ENCODE measurements at regions not wholly inside any gene's neighbourhood (a gene's known extent, or its start where the extent isn't known, plus 50 kb on each side); places are given as distances from the start of the nearest gene placed in this dataset.

DNA sequence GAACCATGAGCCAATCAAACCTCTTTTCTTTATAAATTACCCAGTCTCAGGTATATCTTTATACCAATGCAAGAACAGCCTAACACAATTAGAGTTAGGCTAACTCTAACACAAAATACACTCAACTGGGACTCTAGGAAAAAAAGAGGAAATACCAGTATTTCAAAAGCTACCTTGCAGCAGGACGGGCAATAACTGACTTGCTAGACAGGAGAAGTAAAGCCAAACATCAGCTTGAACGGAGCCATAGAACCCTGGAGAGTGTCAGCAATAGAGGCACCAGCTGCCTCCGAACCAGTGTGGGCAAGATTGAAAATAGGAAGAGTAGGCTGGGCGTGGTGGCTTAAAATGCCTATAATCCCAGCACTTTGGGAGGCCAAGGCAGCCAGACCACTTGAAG, 162.0 kb upstream of the SOX4 start:
- no peak for DNase-seq

DNA sequence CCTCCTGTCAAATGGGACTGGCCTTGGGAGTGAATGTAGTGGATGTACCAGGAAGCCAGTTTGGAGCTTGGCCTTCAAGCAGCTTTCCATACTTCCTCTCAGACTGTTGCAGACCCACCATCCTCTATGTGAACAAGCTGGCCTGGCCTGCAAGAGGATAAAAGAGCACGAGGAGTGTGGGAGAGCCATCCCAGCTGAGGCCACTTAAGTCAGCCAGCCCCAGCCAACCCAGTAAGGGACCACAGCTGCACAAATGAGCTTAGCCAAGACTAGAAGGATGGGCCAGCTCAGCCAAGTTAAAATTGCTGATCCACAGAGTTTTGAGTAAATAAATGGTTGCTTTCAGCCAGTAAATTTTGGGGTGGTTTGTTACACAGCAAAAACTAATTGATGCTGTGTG, 156.9 kb upstream of the SOX4 start:
- no peak for DNase-seq

DNA sequence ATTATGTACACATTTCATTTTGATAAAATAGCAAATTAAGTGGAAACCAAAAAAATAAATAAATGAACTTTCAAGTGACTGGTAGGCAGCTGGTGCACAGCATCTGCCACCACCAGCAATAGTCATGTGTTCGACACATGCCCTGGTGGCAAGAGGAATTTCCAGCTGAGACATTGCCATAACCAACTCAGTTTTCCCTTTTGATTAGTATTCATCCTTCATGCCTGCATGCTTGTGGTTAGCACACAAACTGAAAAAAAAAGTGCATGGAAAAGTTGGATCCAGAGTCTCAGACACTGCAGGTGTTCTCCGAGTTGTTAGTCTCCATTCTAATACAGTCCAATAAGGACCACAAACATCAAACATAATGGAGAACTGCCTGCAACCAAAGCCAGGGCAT, 156.0 kb upstream of the SOX4 start:
- DNase-seq, result peak; percentile 67

DNA sequence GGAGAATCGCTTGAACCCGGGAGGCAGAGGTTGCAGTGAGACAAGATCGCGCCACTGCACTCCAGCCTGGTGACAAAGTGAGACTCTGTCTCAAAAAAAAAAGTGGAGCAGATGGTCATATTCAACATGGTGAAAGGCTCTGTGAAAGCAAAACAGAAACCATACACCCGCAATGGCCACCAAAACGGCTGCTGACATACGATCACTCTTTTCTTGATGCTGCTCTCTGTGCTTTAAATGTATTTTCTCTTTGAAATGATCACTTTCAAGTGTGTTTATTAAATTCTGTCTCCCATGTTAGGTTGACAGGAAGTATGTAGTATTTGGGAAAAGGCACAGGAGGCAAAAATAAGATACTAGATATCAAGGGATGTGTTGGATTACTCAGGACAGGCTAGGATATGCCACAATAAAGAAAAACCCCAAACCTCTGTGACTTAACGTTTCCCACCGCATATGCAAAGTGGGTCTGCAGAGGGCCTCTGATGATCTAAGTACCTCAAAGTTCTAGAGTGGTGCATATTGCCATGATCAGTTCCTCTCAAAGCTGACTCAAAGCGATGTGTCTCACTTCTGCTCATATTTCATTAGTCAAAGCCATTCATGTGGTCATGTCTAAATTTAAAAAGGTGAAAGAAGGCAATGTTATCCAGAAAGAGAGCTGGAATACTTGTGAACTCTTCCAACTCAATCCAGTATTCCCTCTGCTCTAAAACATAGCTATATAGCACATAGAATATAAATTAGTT, 155.1 kb upstream of the SOX4 start:
- DNase-seq, result peak; percentile 25

DNA sequence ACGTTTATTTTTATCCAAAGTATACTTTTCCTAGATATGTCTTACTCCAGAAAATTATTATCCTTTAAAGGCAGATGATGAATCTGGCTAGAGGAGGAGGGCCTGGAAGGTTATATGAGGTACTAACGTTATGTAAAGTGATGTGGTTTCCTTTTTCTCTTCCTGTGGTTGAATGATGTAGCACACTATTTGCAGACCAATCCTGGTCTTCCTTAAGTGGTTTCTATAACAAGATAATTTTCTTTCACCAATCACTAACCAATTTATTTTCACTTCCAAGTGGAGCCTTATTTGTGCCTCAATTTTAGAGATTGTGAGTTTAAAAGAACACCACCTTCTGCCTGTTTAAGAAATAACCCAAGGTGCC, 154.6 kb upstream of the SOX4 start:
- peak; percentile 25 for DNase-seq

DNA sequence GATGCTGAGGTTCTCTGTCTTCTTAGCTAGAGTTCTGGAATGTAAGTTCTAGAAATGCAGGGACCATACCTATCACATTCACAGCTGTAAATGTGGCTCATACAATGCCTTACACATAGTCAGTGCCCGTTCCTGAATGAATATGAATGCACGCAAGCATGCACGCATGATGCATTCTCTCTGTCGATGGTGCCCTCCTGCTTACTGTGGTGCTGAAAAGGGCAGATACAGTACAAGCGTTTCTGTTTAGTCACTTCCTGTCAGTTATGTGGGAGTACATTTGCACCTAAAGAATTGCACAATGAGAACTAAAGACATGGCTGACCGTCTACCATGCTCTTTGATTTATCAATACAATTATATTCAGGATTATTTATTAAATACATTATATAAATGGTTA, 152.2 kb upstream of the SOX4 start:
- DNase-seq, result peak; percentile 12

DNA sequence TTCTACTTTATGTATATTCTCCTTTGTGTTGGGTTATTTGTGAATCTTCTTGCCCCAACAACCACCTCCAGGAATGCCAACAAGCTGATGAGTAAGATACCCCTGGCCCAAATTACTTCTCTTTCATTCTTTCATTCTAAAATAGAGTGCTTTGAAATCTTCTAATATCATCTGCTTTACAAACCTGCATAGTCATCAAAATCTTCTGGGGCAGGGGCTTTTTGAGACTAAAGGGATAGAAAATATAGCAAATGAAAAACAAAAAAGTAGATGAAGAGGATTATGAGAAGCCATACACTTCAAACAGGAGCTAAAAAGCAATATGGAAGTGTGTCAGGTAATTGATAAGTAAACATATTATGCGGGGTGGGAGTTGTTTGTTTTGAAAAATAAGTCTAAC, 150.7 kb upstream of the SOX4 start:
- no peak for DNase-seq

DNA sequence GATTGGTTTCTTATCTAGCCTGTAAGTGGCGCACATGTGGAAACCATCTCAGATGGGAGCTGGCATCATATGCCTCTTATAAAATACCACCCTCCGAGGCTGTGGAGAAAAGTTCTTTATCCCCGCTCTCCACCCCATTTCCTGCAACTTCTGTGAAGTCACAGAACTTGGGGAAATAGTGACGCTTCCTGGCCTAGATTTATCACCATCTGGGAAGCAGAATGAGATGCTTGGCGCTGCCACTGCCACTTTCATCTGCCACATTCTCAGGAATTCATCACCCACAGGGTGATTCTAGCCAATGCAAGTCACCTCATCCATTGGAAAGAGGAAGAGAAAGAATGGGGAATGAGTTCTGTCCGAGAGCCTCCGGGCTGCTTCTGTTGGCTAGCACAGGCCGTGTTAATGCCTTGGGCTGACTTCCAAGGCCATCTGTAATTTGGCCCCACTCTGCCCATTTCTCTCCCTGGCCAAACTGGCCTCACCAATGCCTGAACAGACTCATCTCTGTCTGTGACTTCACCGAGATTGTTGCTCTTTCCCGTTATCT, 148.8 kb upstream of the SOX4 start:
- DNase-seq, result no peak

DNA sequence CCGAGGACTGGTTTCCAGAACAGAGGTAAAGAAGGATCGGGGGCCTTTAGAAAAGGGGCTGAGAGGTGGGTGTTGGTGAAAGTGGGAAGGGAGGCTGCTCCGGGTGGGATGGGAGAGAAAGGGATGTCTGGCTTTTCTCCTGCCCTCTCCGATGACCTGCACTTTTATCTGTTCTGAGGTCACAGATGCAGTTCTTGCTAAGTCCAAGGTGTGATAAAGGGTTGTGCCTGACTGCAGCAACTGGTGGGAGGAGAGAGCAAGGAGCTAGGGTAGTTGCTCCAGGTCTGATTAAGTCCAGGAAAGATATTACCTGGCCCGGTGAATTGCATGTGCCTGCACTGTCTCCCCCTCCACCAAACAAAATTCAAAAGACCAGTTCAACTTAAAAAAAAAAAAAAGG, 145.6 kb upstream of the SOX4 start:
- no peak for DNase-seq

DNA sequence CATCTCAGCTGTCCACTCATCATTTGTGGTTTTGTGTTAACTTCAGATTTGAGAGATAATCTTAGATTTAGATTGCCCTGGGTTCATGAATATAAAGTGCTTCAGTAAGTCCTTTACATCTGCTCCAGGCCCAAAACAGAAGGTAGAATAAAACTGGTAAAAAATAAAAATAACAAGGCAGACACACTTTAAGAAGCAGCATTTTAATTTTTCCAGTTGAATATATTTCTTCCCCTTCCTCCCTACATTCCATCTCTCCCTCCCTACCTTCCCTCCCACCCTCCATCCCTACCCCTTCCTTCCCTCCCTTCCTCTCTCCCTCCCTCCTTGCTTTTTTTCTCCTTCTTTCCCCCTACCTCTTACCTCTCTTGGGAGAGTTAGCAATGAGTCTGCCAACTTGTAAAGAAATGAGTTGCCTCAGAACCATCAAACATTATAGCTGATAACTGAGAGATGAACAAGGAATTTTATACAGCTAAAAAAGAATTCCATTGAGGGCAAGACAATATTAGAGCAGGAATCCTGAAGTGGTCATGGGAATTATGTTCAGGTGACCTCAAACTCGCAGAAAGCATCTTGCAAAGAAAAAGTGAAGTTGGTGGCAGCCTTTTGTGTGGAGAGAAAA, 145.0 kb upstream of the SOX4 start:
- DNase-seq, result no peak

DNA sequence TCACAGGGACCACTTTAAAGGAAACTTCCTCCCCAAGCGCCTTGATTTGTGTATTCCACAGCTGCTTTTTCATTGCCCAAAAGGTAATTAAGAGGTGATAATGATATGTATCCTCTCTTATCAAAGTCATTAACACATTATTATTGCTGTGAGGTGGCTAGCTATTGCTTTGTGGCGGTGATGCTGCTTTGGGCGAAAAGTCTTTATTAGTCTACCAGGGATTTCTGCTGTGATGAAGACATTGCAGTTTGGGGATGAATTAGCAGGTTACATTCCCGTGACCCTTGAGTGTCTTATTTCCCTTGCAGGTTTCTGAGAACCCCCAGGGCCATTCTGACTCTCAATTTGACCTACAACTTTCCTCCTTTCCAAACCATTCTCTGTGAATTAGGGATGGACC, 143.4 kb upstream of the SOX4 start:
- no peak for DNase-seq

DNA sequence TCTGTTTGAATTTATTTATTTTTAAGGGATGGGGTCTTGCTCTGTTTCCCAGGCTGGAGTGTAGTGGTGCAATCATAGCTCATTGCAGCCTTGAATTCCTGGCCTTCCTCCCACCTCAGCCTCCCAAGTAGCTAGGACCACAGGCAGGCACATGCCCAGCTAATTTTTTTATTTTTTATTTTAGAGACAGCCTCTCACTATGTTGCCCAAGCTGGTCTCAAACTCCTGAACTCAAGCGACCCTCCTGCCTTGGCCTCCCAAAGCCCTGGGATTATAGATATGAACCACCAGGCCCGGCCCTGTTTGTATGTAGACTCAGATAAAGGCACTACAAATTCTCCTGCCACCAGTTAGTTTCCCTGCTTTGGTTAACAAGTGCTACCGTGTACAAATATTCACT, 142.9 kb upstream of the SOX4 start:
- DNase-seq, result no peak

DNA sequence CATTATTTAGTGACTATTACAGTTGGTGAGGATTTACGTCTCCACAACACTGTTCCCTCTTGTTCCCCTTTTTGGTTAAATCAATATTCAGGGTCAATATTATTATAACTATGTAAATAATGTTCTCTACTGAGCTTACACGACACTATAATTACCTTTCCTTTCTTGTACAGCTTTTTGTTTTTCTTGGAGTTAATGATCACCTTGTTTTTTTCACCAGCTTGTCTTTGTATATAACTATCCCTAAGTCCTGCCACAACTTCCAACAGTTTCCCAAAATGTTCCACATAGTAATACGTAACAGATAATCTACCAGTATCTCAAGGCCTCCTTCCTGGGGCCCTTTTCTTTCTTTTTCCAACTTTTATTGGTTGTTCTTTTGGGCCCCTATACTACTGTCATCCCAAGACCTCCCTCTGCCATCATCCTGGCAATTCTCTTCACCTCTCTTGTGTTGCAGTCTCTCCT, 142.0 kb upstream of the SOX4 start:
- no peak for DNase-seq

DNA sequence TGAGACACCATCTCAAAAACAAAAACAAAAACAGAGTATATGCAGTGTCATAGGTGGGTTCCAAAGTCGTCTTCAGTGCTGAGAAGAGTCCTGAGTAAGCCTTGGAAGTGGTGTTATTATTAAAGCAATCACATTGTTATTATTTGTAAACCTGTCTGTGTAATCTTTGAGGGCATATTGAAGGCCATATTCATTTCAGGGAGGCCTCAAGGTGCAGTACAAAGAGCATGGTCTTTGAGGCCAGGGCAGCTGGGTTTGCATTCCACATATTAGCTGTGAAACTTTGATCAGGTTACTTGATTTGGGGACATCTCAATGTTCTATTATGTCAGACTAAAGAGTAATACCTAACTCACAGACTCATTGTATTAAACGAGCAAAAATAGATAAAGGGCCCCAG, 139.3 kb upstream of the SOX4 start:
- no peak for DNase-seq

DNA sequence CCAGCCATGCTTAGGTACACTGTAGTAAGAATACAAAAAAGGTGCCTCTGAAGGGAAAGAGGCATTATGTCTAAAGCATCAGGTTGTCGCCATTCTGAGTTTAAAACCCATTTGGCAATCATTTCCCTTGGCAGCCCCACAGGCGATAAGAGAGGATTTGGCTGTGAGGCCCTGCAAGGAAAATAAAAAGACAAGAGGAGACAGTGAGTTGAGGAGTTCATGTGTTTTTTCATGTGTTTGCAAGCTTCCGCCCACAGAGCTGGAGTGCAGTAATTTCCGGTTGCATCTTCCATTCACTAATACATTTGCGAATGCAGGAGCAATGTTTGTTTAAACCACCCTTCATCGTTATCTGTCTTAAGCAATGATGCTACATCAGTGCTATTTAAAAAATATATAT, 138.5 kb upstream of the SOX4 start:
- DNase-seq, result no peak

DNA sequence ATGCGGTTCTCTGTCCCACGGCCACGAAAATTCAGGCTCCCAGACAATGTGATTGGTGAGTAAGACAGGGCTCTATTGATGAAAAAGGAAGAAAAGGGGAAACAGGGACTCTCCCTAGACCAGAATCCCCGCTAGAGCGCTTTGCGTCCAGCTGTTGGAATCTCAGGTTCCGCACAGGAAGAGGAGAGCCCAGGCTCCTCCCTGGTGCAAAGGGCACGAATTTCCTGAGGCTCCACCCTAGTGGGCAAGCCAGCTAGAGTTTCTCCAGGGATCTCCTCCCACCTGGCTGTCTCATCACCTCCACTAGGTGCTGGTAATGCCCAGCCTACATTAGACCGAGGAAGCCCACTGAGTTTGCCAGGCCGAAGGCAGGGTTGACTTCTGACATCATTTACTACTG, 135.9 kb upstream of the SOX4 start:
- DNase-seq, result no peak

DNA sequence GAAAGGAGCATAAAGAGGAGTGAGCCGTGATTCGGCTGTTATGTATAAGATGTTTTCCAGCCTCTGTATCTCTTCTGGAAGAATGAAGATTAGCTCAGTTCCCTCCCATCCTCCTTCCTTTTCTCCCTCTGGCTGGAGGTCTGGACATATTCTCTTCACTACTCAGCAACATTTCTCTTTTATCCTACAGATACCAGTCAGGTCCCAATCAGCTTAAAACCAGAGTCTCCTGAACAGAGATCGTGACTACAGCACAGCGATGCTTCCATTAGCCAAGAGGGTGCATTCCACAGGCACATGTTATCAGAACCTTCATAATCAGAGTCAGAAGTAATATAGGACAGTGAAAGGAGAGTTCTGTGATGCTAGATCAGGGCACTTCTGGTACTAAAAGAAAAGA, 133.9 kb upstream of the SOX4 start:
- DNase-seq, result no peak

DNA sequence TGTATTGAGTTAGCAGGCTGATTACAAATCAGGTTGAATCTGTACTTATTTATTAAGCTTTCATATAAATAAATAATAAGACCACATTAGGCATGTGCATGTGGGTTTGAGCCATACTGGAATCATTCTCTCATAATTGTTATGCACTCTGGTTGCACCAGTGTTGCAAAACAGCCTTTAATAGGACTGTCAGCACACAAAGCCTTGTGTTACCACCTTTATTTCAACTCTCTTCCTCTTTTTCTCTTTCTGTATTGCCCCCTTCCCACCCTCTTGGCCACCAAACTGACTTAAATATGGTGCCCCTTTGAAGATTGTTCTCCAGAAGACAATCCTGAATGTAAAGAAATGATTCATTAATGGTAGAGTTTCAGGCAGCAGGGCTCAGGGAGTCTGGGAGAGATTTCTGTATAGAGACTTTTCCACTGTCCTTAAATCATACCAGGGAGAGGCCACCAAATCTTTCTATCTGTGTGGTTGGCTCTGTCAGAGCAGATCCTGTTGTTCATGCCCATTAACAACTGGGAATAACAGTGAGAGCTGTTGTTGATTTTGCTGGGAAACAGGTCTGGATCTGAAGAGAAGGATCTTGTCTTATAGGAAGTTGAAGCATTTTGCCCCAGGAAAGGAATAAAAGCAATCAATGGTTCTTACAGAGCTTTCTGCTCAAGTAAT, 131.6 kb upstream of the SOX4 start:
- no peak for DNase-seq

DNA sequence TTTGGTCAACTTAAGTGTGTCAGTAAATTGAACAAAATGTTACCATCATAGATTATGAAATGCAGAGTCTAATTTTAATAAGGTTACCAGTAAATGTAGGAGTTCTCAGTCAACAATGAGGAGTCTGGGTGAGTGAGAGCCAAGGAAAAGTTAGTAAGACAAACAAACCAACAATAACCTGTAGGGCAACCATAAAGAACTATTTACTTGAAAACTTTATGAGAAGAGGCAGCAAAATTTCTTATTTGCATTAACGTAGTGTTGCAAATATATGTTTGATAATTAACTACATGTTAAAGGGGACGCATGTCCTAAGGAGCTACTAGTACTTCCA, 131.1 kb upstream of the SOX4 start:
- DNase-seq, result no peak

DNA sequence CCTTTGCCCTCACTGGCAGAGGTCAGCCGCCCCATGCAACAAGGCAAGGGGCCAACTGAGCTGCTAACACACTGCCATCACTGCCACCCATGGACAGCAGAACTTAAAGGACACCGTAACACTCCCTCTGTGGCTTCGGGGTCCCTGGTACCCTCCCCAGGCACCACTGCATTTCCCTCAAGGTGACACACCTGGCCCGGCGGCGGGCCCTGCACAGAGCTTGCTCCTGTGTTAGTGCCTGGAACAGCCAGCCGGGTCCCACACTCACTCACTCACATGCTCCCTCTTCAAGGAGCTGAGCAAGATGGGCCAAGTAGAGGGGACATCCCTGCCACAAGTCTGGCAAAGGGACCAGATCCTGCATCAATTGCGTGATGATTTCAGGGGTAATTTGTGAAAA, 126.5 kb upstream of the SOX4 start:
- no peak for DNase-seq

DNA sequence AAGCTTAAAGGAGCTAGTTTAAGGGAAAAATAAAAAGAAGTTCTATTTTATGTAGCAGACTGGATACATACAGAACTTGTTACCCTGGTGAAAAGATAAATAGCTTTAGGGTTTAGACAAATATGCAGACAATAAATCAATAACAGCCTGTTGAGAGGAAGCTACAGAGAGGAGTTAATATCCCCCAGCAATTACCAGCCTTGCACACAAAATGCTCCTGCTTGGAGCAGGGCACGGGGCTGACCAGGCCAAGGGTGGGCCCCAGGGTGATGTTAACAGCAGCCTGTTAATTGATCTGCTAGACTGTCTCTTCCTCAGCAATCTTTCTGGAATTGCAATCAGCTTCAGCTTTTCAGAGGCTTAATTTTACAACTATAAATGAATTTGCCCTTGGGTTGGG, 125.1 kb upstream of the SOX4 start:
- DNase-seq, result no peak

DNA sequence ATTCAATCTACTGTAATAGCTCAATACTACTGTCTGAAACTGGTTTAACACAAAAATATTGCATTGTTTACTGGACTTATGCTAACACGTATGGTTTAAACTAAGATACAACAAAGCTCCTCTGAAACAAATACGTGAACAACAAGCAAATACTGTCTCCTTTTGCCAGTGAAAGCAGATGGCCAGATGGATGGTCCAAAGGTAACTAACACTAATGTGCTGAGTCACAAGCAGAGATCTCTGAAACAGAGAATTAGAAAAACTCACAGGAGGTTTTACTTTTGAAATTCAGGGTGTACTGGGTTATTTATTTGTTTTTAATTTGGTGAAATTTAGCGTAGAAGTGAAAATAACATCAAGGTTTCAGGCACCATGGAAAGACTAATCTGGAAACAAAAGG, 124.3 kb upstream of the SOX4 start:
- DNase-seq, result no peak

DNA sequence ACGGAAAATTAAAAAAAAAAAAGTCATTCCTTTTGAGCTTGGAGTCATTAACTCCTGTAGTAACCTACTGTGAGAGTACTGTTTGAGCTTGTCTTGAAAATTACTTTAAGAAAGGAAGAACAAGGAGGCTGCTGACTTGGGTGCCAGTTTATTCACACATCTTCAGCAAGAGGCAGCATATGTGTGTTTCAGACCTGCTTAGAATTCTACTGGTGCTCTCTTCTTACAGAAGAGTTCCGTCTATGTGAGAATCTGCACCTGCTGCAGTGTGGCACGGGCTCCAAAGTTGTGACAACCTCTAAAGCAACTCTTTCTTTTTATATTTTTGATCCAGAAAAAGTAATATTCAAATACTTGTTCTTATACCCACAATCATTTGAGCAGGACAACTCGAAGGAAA, 117.4 kb upstream of the SOX4 start:
- no peak for DNase-seq

DNA sequence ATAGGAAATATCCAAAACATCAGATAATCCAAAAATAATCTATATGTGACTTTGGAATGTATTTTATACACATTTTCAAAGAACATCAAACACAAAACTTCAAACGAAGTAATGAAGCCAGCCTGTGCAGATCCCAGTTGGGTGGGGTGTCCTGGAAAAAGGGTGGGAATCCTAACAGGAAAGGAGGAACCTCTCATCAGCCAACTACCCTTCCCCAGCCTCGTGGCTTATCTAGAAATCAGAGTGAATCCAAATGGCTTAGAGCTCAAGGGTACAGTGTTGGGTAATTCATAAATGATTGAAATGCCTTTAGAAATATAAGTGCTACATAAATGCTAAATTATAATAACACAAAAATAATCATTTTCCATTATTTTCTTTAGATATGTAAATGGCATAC, 115.1 kb upstream of the SOX4 start:
- no peak for DNase-seq
